ENCODE measurements at regions not wholly inside any gene's neighbourhood (a gene's known extent, or its start where the extent isn't known, plus 50 kb on each side); places are given as distances from the start of the nearest gene placed in this dataset.

DNA sequence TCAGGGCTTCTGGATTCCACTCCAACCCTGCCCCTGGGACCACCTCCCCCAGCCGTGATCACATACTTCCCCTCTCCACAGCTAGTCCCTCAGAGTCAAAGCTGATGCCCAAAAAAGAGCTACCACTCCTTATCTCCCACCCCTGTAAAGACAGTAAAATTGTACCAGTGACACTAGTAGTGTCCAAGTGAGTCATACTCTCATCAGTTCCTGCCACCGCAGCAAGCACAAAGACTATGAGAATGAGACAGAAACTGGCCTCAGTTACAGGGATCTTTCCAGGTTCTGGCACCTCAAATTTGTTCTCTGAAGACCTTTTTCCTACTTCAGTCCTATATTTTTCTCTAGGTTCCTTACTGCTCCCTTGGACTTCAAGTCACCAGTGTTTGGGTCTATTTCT, 144.2 kb downstream of the SPRY2 start:
- H3K27ac ChIP-seq (ENCODE audit: low read depth in 1 of 2, low read length in 2 of 2) = no peak overlapping the region
- no peaks in the 10 kb centered on the region for H3K36me3 Mint-ChIP-seq (ENCODE audit: low read depth)
- no peaks in the 10 kb centered on the region for H3K9me3 Mint-ChIP-seq
- CTCF ChIA-PET = no interaction called here
- no peaks in the 10 kb centered on the region for H3K27me3 ChIP-seq (ENCODE audit: control insufficient read depth in 1 of 2, insufficient read depth in 2 of 2, low read length in 2 of 2)
- H3K27ac Mint-ChIP-seq = no peak overlapping the region
- no peaks in the 10 kb centered on the region for H3K4me1 ChIP-seq (ENCODE audit: insufficient read depth, low read length)
- H3K27me3 Mint-ChIP-seq = no peaks in the 10 kb centered on the region
- DNase-seq (no peak), ATAC-seq (ENCODE audit: poor library complexity) (no peak)
- no peak overlapping the region for H3K4me3 ChIP-seq (ENCODE audit: low read length)
- no peaks in the 10 kb centered on the region for H3K36me3 ChIP-seq (ENCODE audit: insufficient read depth, low read length)
- TF ChIP-seq CTCF (IDR thresholded peaks at IDR 0.05) = no peak
- no peaks in the 10 kb centered on the region for H3K9me3 ChIP-seq (ENCODE audit: control insufficient read depth in 1 of 2, insufficient read depth in 1 of 2, low read length in 2 of 2)
- intact Hi-C loops (cut with DNase I, micrococcal nuclease) = no loop called here
- no peaks in the 10 kb centered on the region for H3K4me1 Mint-ChIP-seq (ENCODE audit: low read depth)
- no peak overlapping the region for H3K4me3 Mint-ChIP-seq
- POLR2A ChIA-PET = no interaction called here

DNA sequence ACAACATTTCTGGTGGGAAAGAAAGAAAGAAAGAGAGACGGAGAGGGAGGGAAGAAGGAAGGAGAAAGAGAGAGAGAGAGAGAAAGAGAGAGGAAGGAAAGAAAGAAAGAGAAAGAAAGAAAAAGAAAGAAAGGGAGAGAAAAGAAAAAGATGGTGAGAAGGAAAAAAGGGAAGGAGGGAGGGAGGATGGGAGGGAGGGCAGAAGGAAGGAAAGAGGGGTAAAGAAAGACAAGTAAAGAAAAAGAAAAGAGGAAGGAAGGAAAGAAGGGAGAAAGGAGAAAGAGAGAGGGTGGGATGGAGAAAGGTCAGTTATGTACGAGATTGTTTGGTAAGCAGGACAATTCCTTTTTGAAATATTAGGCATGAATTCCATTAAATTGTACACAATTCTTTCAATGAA, 145.3 kb downstream of the SPRY2 start:
- no peaks in the 10 kb centered on the region for H3K9me3 Mint-ChIP-seq
- Histone ChIP-seq H3K27ac (ENCODE audit: low read depth in 1 of 2, low read length in 2 of 2) (no peak overlapping the region), H3K36me3 (ENCODE audit: insufficient read depth, low read length) (no peaks in the 10 kb centered on the region), H3K4me3 (ENCODE audit: low read length) (no peak overlapping the region), H3K9me3 (ENCODE audit: control insufficient read depth in 1 of 2, insufficient read depth in 1 of 2, low read length in 2 of 2) (no peaks in the 10 kb centered on the region), H3K27me3 (ENCODE audit: control insufficient read depth in 1 of 2, insufficient read depth in 2 of 2, low read length in 2 of 2) (no peaks in the 10 kb centered on the region), H3K4me1 (ENCODE audit: insufficient read depth, low read length) (no peaks in the 10 kb centered on the region)
- POLR2A ChIA-PET = no interaction called here
- no peaks in the 10 kb centered on the region for H3K36me3 Mint-ChIP-seq (ENCODE audit: low read depth)
- ATAC-seq (ENCODE audit: poor library complexity) (no peak), DNase-seq (no peak)
- no peaks in the 10 kb centered on the region for H3K27me3 Mint-ChIP-seq
- intact Hi-C loops (cut with DNase I, micrococcal nuclease) = no loop called here
- CTCF ChIA-PET = no interaction called here
- H3K27ac Mint-ChIP-seq = no peak overlapping the region
- H3K4me3 Mint-ChIP-seq = no peak overlapping the region
- H3K4me1 Mint-ChIP-seq (ENCODE audit: low read depth) = no peaks in the 10 kb centered on the region
- no peak for TF ChIP-seq CTCF (IDR thresholded peaks at IDR 0.05)

GRCh38 chr13:80189889-80190597, 150.9 kb downstream of the SPRY2 start:
- H3K4me3 Mint-ChIP-seq = no peak overlapping the region
- no peak overlapping the region for H3K27ac Mint-ChIP-seq
- H3K36me3 Mint-ChIP-seq (ENCODE audit: low read depth) = no peaks in the 10 kb centered on the region
- Histone ChIP-seq H3K9me3 (ENCODE audit: control insufficient read depth in 1 of 2, insufficient read depth in 1 of 2, low read length in 2 of 2) (no peaks in the 10 kb centered on the region), H3K36me3 (ENCODE audit: insufficient read depth, low read length) (no peaks in the 10 kb centered on the region), H3K27ac (ENCODE audit: low read depth in 1 of 2, low read length in 2 of 2) (no peak overlapping the region), H3K4me3 (ENCODE audit: low read length) (no peak overlapping the region), H3K4me1 (ENCODE audit: insufficient read depth, low read length) (no peaks in the 10 kb centered on the region), H3K27me3 (ENCODE audit: control insufficient read depth in 1 of 2, insufficient read depth in 2 of 2, low read length in 2 of 2) (no peaks in the 10 kb centered on the region)
- no peak for DNase-seq
- no peak for TF ChIP-seq CTCF (IDR thresholded peaks at IDR 0.05)
- ATAC-seq (ENCODE audit: poor library complexity) = no peak
- CTCF ChIA-PET = no interaction called here
- H3K9me3 Mint-ChIP-seq = no peaks in the 10 kb centered on the region
- intact Hi-C loops (cut with DNase I, micrococcal nuclease) = no loop called here
- H3K27me3 Mint-ChIP-seq = no peaks in the 10 kb centered on the region
- H3K4me1 Mint-ChIP-seq (ENCODE audit: low read depth) = no peaks in the 10 kb centered on the region
- POLR2A ChIA-PET = no interaction called here

Measured in CD4-positive, alpha-beta T cell (primary cell).